ENCODE measurements at regions not wholly inside any gene's neighbourhood (a gene's known extent, or its start where the extent isn't known, plus 50 kb on each side); places are given as distances from the start of the nearest gene placed in this dataset.

GRCh38 chr20:6848041-6848440 lies 80.6 kb downstream of the BMP2 start:
- FAIRE-seq (no peak), ATAC-seq (no peak), DNase-seq (ENCODE audit: low spot score) (no peak)
- Histone ChIP-seq H3K79me2 (ENCODE audit: insufficient read depth, low read length) (no peaks in the 10 kb centered on the region), H3K36me3 (replicated peaks in 1 of 2; ENCODE audit: control insufficient read depth in 1 of 2, insufficient read depth in 2 of 2, low read length in 2 of 2) (no peaks in the 10 kb centered on the region), H3K4me1 (ENCODE audit: insufficient read depth, low read length) (no peaks in the 10 kb centered on the region), H3K27ac (ENCODE audit: extremely low read length, insufficient read depth, low read length) (no peak overlapping the region), H4K20me1 (ENCODE audit: insufficient read depth, low read length) (no peaks in the 10 kb centered on the region), H3K9ac (ENCODE audit: insufficient read depth, low read depth, low read length) (no peak overlapping the region), H2AFZ (ENCODE audit: low read length) (no peak overlapping the region), H3K27me3 (ENCODE audit: control insufficient read depth in 1 of 2, insufficient read depth in 2 of 2, low read length in 2 of 2) (no peaks in the 10 kb centered on the region), H3K9me3 (ENCODE audit: low read length) (no peaks in the 10 kb centered on the region), H3K4me2 (ENCODE audit: low read depth, low read length) (no peak overlapping the region), H3K4me3 (replicated peaks in 1 of 3; ENCODE audit: insufficient read depth in 1 of 3, low read depth in 2 of 3, low read length in 3 of 3) (no peak overlapping the region)
- intact Hi-C loops (cut with micrococcal nuclease; ENCODE audit: unreplicated experiment): no loop called here
- CTCF ChIA-PET (ENCODE audit: low intra/inter-chr PET ratio, low total read pairs): no interaction called here
- WGBS (ENCODE audit: low lambda C conversion rate): 4% methylated on average over 3 of the region's 3 CpGs
- in situ Hi-C loops (cut with HindIII; ENCODE audit: extremely low pct_ligation_motif_present, low pct_unique_long_range_greater_than_20kb): no loop called here
- POLR2A ChIA-PET: no interaction called here
- TF ChIP-seq ZZZ3 (CRISPR knock-in tag; IDR thresholded peaks at IDR 0.05; ENCODE audit: borderline replicate concordance): no peak
- TF ChIP-seq HHEX (CRISPR knock-in tag; IDR thresholded peaks at IDR 0.05): no peak
- no peak for TF ChIP-seq ZHX1 (CRISPR knock-in tag; IDR thresholded peaks at IDR 0.05; ENCODE audit: low read depth)
- TF ChIP-seq JUNB (CRISPR knock-in tag; IDR thresholded peaks at IDR 0.05; ENCODE audit: borderline replicate concordance): no peak
- no peak for TF ChIP-seq GATAD2A (CRISPR knock-in tag; IDR thresholded peaks at IDR 0.05)
- TF ChIP-seq RARA (CRISPR knock-in tag; IDR thresholded peaks at IDR 0.05): no peak
- no peak for TF ChIP-seq MYNN (CRISPR knock-in tag; IDR thresholded peaks at IDR 0.05; ENCODE audit: low read depth)
- TF ChIP-seq ZNF235 (CRISPR knock-in tag; IDR thresholded peaks at IDR 0.05; ENCODE audit: borderline replicate concordance): no peak
- TF ChIP-seq CEBPZ (IDR thresholded peaks at IDR 0.05; ENCODE audit: low read length): no peak
- TF ChIP-seq SYNCRIP (IDR thresholded peaks at IDR 0.05; ENCODE audit: insufficient read depth, low read depth, low read length): no peak
- TF ChIP-seq CCAR2 (optimal IDR thresholded peaks at IDR 0.05; ENCODE audit: low read depth, low read length): no peak
- no peak for TF ChIP-seq ZNF234 (CRISPR knock-in tag; conservative IDR thresholded peaks at IDR 0.05)
- no peak for TF ChIP-seq ZNF7 (CRISPR knock-in tag; IDR thresholded peaks at IDR 0.05)
- BruUV-seq (replicated peaks): no TSS peak
